Bronchial epithelial cell (primary cell): ENCODE measurements at regions not wholly inside any gene's neighbourhood (a gene's known extent, or its start where the extent isn't known, plus 50 kb on each side); places are given as distances from the start of the nearest gene placed in this dataset.
"Not testable (repeated sequence)": the region's sequence is repeated elsewhere in the genome, so short reads cannot be mapped to it uniquely, and the experiment has no call there.

ENCODE experiments used
- DNase-seq: peaks from one replicate; pipeline ENCODE4 v3.0.0-alpha.2; 2010; ENCODE audit warnings: low read depth
- FAIRE-seq: peaks from 2 replicates; lab custom pipeline; 2011; peaks lifted over from hg19 to GRCh38; lab: Jason Lieb, UNC
- H3K27me3 ChIP-seq: 2 replicates; pipeline ENCODE4 v1.5.1; 2011; ENCODE audit warnings: low read length; ENCODE audit not compliant: control insufficient read depth, insufficient read depth
- H3K36me3 ChIP-seq: 2 replicates; pipeline ENCODE4 v1.5.1; 2011; ENCODE audit warnings: low read length; ENCODE audit not compliant: control insufficient read depth, insufficient read depth
- H3K4me3 ChIP-seq: 2 replicates; pipeline ENCODE4 v1.5.1; 2011; ENCODE audit warnings: mild to moderate bottlenecking, low read depth, low read length, control low read depth
- TF ChIP-seq, protein P1 (sequence below): IDR thresholded peaks from 2 replicates; pipeline ENCODE4 v1.5.1; 2011; ENCODE audit warnings: mild to moderate bottlenecking, moderate library complexity, low read length, control low read depth, inconsistent platforms; ENCODE audit not compliant: insufficient read depth, severe bottlenecking

DNA sequence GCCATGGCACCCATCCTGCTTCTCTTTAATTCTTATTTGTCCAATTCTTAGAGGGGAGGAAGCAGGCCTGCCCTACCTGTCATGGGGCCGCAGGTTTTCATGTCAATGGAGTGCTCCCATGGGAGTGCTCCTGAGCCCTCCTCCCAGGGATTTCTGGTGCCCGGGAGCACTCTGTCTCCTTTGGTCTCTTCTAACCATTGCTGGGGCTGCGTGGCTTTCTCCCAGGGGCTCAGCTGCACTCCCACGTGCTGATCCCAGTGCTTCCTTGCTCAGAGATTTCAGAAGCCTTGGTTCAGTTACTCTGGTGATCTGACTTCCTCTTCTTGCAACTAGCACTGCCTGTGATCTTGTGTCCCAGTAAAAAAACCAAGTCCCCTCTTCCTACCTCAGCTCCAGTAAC is 68.0 kb upstream of the ARL8B start:
- Histone ChIP-seq H3K27me3 (no peaks in the 10 kb centered on the region), H3K4me3 (no peak overlapping the region), H3K36me3 (no peaks in the 10 kb centered on the region)
- FAIRE-seq = no peak
- DNase-seq = no peak
- TF ChIP-seq, protein P1, sequence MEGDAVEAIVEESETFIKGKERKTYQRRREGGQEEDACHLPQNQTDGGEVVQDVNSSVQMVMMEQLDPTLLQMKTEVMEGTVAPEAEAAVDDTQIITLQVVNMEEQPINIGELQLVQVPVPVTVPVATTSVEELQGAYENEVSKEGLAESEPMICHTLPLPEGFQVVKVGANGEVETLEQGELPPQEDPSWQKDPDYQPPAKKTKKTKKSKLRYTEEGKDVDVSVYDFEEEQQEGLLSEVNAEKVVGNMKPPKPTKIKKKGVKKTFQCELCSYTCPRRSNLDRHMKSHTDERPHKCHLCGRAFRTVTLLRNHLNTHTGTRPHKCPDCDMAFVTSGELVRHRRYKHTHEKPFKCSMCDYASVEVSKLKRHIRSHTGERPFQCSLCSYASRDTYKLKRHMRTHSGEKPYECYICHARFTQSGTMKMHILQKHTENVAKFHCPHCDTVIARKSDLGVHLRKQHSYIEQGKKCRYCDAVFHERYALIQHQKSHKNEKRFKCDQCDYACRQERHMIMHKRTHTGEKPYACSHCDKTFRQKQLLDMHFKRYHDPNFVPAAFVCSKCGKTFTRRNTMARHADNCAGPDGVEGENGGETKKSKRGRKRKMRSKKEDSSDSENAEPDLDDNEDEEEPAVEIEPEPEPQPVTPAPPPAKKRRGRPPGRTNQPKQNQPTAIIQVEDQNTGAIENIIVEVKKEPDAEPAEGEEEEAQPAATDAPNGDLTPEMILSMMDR = no peak

DNA sequence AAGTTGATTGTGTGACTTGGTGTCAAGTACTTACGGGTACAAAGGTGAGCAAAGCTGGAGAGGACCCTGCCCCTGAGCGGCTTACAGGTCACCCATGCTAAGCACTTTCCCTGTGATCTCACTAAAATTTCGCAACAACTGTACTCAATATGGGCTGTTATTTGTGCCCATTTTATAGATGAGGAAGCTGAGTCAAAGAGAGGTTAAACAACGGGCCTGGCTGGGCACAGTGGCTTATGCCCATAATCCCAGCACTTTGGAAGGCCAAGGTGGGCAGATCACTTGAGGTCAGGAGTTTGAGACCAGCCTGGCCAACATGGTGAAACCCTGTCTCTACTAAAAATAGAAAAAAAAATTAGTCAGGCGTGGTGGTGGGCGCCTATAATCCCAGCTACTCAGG is 67.5 kb upstream of the ARL8B start:
- not testable (repeated sequence) for H3K36me3 ChIP-seq, H3K27me3 ChIP-seq, H3K4me3 ChIP-seq, DNase-seq, FAIRE-seq

DNA sequence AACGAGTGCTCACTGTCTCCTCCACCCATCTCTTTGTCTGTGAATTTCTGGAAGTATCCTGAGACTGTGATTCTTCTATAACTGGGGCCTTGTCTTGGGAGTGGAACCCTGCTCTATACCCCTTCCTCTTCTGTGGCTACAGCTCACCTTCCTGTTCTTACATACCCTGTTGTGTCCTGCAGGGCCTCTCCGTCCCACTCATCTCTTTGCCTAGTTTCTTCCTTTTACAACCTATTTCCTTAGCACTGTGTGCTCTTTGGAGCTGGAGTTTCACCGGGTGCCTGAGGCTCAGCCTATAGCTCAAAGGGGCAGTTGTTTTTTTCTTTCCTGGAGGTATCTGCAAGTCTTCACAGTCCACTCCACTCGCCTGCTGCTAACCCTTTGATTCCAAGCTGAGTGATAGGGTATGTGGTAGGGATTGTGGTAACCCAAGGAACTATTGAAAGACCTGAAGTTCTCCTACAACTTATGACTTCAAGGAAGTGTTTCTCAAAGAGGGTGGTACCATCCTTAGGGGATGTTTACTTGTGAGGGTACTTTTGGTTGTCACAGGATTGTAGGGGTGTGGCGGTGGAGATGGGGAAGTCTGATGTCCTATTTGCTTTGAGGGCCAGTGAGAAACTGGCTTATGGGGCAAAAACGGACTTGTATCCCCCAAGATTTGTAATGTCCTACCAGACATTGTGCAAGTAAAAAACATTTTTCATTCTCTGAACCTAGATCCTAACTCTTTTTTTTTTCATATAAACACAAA is 66.6 kb upstream of the ARL8B start:
- FAIRE-seq = no peak
- no peak for DNase-seq
- H3K4me3 ChIP-seq = no peak overlapping the region
- H3K36me3 ChIP-seq = no peaks in the 10 kb centered on the region
- TF ChIP-seq, protein P1 = no peak
- H3K27me3 ChIP-seq = no peaks in the 10 kb centered on the region

DNA sequence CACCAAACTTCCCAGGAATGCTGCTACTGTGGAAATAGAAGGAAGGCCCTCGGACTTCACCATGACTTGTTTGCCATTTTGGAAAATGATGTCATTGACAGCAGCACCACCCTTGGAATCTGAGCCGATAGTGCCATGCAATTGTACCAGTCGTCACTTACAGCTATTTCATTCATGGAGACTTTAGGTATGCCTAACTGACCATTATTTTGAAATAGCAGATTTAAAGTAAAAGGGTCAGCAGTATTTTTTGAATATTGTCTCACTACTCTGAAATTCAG is 66.0 kb upstream of the ARL8B start:
- no peak for DNase-seq
- no peak for FAIRE-seq
- Histone ChIP-seq H3K36me3 (no peaks in the 10 kb centered on the region), H3K4me3 (no peak overlapping the region), H3K27me3 (no peaks in the 10 kb centered on the region)
- TF ChIP-seq, protein P1 = no peak

DNA sequence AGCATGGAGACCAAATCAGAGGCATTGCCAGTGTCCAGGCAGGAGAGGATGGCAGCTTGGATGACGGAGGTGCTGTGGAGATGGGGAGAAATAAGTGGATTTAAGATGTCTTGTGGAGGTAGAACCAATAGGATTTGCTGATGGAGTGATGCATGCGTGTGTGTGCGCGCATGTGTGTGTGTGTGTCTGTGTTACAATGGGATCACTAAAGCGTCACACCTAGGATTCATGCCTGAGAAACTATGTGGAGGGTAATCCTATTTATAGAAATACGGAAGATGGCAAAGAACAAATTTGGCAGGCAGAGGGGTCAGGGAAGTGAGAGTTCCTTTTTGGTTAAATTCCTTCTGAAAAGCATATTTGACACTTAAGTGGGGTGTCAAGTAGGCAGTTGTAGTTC is 64.8 kb upstream of the ARL8B start:
- DNase-seq = no peak
- TF ChIP-seq, protein P1 = no peak
- H3K4me3 ChIP-seq = no peak overlapping the region
- FAIRE-seq = no peak
- no peaks in the 10 kb centered on the region for H3K27me3 ChIP-seq
- no peaks in the 10 kb centered on the region for H3K36me3 ChIP-seq

DNA sequence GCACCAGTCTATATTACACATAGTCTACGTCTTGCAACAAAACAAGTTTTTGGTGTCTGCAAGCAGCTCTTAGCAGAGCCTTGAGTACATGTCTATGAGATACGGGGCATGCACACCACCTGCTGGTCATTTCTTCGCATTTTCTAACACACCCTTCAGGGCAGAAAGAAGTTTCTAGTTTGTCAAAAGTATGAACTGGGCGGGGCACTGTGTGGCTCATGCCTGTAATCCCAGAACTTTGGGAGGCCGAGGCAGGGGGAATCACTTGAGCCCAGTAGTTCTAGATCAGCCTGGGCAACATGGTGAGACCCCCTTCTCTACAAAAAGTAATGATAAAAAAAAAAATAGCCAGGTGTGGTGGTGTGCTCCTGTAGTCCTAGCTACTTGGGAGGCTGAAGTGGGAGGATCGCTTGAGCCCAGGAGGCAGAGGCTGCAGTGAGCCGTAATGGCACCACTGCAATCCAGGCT is 64.2 kb upstream of the ARL8B start:
- no peak overlapping the region for H3K4me3 ChIP-seq
- DNase-seq = peak; percentile 92
- H3K36me3 ChIP-seq = no peaks in the 10 kb centered on the region
- no peak for FAIRE-seq
- no peaks in the 10 kb centered on the region for H3K27me3 ChIP-seq
- TF ChIP-seq, protein P1 = peak; percentile 72
